GM12874 (cell line): ENCODE measurements at regions not wholly inside any gene's neighbourhood (a gene's known extent, or its start where the extent isn't known, plus 50 kb on each side); places are given as distances from the start of the nearest gene placed in this dataset.

Experiments
- TF ChIP-seq, protein P1 (sequence below): IDR thresholded peaks from 2 replicates; pipeline ENCODE4 v1.5.1; 2011; ENCODE audit warnings: low read depth, mild to moderate bottlenecking, control low read depth, low read length, moderate library complexity; ENCODE audit not compliant: insufficient read depth

DNA sequence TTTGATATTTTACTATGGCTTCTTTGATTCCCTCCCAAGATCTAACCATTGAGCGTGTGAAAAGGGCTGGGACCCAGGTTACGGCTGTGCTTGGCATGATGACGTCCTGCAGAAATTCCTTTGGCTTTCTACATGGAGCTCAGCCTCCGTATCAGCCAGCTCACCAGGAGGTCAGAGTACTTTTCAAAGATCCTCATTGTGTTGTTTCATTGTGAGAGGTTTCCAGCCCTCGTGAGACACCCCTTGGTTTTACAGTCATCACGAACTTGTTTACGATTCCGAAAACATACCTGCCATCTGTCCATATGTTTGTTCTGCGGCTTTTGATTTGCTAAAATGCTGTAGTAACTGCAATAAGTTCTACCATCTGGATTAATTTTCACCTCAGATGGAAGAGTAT lies 453.1 kb downstream of the TMEM121 start:
- TF ChIP-seq, protein P1, sequence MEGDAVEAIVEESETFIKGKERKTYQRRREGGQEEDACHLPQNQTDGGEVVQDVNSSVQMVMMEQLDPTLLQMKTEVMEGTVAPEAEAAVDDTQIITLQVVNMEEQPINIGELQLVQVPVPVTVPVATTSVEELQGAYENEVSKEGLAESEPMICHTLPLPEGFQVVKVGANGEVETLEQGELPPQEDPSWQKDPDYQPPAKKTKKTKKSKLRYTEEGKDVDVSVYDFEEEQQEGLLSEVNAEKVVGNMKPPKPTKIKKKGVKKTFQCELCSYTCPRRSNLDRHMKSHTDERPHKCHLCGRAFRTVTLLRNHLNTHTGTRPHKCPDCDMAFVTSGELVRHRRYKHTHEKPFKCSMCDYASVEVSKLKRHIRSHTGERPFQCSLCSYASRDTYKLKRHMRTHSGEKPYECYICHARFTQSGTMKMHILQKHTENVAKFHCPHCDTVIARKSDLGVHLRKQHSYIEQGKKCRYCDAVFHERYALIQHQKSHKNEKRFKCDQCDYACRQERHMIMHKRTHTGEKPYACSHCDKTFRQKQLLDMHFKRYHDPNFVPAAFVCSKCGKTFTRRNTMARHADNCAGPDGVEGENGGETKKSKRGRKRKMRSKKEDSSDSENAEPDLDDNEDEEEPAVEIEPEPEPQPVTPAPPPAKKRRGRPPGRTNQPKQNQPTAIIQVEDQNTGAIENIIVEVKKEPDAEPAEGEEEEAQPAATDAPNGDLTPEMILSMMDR, result no peak

DNA sequence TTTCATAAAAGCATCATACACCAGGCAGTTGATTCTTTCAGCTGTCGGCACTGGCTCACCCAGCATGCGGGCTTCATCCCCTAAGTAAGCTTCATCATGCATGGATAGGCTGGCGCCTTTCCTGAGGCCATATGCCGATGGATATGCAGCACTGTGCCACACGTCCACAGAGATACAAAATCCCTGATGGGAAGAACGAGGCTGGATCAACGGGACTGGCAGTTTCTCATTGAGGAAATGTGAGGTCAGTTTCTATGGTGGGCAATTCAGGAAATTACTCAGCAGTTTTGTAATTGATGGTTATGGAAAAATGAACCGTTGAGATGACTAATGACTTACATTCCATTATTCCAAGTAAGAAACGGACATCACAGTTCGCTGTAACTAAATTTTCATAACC lies 453.8 kb downstream of the TMEM121 start:
- TF ChIP-seq, protein P1, result no peak

DNA sequence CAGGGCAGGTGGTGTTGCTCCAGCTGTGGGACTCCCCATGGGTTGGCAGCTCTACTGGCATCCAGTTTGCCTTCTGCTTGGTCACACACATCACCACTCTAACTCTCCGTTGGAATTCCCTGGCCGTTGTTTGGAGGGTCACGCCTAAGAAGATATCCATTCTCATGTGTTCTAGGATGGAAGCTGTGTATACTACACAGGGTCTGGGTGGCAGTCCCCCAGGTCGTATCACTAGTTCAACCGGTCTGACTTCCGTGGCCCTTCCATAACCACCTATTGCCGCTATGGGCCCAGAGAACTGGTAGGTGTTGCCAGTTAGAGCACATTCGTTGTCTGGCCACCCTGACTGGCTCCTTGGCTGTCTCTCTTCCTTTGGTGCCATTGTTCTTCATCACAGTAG lies 456.3 kb downstream of the TMEM121 start:
- TF ChIP-seq, protein P1, result no peak

DNA sequence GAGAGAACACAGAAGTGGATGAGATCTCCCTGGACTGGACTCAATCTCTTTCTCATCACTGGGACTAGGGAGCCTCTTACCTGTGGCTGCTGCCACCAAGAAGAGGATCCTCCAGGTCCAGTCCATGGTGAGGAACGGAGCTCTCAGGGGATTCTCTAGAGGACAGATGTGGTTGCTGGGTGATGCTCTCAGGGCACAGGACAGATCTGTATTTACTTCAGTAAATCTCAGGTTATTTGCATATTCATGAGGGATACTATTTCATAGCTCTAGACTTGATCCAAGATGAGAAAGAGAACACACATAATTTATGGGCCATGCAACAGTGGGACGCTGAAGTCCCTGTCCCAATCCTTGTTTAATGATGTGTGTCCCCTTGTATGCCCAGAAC lies 460.5 kb downstream of the TMEM121 start:
- TF ChIP-seq, protein P1, result no peak

DNA sequence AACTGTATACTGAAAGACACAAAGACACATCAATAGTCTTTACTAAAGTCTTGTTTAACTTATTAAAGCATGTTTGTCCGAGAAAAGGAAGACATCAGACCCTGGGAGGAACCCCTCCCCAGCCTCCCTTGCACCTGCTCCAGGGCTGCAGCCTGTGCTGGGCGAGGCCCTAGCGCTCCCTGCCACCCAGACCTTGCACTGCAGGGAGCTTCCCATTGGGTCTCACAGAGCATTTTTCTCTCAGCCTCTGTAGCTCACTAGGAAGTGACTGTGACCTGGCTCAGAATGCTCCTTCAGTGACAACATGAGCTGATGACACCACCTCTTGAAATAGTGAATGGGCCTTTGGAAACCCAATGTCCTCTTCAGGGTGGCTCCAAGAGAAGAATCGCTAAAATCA lies 461.2 kb downstream of the TMEM121 start:
- TF ChIP-seq, protein P1, result peak; percentile 43; the same call in 1 of the 2 replicates

DNA sequence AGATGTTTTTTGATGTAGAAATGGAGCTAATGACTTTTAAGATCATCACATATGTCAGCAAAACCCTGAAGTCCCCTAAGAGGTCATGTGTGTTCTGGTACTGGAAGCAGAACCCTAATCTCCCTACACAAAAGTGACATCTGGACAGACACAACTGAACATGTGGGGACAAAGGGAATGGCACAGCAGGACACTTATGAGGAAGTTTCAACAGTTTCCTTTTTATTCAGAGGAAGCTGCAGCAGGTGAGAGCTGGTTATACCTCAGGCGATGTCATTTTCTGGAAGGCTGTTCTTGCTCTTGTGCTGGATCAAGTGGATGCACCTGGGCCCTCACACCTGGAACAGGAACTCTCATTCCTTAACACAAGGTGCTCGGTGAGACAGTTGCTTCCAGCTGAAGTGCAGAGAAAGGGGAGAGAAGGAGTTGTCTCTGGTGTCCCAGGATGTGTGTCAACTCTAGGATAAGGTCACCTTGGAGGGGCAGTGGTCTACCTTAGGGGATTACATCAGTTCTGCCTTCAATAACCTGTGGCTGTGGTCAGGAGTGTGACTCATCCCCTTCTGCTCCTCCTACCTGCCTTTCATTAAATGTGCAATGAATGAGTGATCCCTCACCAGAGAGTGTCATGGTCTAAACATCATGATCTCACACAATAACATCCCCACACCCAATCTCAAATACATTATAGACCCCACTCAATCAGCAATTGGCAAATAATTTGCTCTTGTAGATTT lies 463.4 kb downstream of the TMEM121 start:
- TF ChIP-seq, protein P1, result no peak

DNA sequence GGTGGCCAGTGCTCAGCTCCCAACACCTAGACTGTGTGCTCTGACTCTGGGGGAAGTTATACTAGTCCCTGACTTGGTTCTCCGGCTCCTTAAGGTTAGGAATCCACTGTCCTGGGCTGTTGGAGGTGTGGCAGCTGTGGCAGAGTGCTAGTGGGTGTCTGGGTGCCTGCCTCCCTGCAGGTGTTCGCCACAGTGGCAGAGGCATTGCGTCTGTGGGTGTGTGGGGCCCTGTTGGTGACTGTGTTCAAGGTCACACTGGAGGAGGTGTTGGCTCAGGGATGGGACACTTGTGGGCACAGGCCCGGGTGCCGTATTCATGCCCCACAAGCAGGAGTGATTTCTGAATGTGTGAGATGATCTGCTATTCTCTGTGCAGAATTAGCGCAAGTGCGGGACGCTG lies 467.4 kb downstream of the TMEM121 start:
- TF ChIP-seq, protein P1, result no peak
